HTR-8/SVneo (cell line): ENCODE measurements at regions not wholly inside any gene's neighbourhood (a gene's known extent, or its start where the extent isn't known, plus 50 kb on each side); places are given as distances from the start of the nearest gene placed in this dataset.
"Not testable (repeated sequence)": the region's sequence is repeated elsewhere in the genome, so short reads cannot be mapped to it uniquely, and the experiment has no call there.

Experiments used
- DNase-seq: peaks from one replicate; pipeline ENCODE4 v3.0.0; 2011; ENCODE audit warnings: low spot score, mixed read lengths; ENCODE audit not compliant: insufficient read length
- FAIRE-seq: peaks from 2 replicates; lab custom pipeline; 2011; peaks lifted over from hg19 to GRCh38; lab: Jason Lieb, UNC

DNA sequence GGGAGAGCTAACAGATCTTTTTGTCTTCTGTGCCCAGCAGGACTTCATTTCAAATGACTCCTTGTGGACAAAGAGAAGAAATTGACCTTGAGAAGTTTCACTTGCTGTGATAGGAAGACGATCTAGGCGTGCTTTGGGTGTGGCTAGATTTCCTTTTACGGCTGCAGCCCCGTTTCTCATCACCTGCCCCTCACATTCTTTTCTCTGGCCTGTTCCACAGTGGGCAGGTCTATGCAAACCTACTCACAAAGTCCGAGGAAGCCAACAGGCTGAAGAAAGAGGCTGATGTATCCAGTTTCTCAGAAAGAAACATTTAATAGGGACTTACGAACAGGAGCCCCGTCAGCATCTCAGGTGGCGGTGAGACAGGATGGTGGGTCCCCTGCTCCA is 231.8 kb downstream of the FGF9 start:
- DNase-seq (no peak), FAIRE-seq (no peak)

DNA sequence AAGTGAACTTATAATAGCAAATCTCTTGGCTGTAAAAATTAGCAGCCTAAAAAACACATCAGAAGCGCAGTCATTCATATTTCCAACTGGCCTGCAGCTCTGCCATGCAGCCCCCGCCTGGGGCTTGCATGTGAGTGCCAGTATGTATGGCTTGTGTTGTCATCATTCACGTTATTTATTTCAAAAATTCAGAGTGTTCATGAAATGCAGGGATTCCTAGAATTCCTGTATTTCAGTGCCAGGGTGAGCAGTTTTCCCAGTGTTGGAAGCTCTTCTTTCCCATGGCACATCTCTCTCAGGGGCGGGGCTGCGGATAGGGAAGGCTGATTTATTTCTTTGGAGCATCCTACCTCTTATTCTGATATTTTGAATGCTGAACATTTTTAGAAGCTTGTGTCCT is 234.6 kb downstream of the FGF9 start:
- DNase-seq (no peak), FAIRE-seq (no peak)

DNA sequence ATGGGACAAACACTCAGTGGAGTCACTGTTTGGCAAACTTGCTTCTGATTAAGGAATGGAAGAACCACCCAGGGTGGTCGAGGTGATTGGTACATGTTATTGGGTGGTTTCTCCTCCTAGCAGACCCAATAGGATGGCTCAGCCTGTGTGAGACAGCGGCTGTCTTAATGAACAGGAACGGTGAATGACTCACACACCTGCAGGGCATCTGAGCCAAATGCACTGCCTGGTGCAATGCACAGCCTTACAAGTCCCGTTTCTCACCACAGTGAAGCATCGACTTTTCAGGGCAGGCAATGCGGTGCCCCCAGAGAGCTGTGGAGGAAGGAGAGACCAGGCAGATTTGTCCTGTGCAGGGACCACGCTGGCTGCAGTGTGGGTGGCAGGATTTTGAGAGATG is 238.5 kb downstream of the FGF9 start:
- DNase-seq, result no peak
- FAIRE-seq, result no peak

GRCh38 chr13:21910546-21910945 is 239.7 kb downstream of the FGF9 start:
- DNase-seq, result no peak
- no peak for FAIRE-seq

DNA sequence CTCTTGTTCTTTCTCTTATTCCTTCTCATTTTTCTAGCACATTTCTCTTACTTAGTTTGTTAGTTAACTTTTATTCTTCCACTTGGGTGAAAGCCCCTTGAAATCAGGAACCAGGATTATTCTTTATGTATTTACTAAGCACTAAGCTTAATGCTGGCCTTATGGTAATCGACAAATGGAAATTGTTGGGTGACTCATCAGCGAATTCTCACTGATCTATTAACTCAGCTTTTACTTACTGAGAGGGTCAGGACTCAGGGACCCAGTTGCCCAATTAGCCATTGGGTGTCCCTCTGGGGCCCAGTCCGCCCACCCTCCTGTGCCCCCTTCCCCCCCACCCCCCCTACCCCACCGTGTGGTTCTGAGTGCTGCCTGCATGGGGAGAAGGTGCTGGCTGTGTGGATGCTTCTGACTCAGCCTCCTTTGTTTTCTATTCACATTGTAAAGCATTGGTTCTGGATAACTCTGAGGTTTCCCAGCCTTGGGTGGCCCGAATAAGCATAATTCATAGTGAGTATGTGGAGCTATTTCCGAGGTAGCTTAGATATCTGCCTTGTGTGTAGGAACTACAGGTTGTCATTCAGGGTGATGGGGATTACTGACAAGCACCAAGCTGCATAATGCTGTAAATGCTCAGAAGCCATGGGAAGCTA is 240.9 kb downstream of the FGF9 start:
- FAIRE-seq, result no peak

DNA sequence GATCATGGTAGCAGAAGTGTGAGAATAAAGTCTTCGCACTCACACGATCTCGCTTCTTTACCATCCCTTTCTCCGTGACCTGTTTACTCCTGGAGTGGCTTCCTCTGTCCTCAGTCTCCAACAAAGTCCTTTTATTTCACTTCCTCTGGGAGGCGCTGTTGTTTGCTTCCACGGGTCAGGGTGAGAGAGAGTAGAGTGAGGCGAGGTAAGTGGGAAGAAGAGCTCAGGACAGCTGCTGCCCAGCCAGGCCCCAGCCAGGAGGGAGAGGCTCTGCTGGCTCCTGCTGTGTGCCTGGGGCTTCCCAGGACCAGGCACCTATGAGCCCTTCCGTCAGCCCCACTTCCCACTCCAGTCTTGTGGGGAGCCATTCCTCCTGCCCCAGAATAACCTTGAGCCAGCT is 242.1 kb downstream of the FGF9 start:
- FAIRE-seq (no peak), DNase-seq (no peak)

More for the DNA sequence above, 240.9 kb downstream of the FGF9 start:
- no peak for DNase-seq

GRCh38 chr13:21917086-21918015 is 246.5 kb downstream of the FGF9 start:
- DNase-seq, result no peak
- no peak for FAIRE-seq

- not testable (repeated sequence) for DNase-seq, FAIRE-seq
These were observed 249.9 kb downstream of the FGF9 start for GRCh38 chr13:21920802-21921201.

- DNase-seq, result no peak
- FAIRE-seq, result no peak
These were observed 254.1 kb downstream of the FGF9 start for GRCh38 chr13:21924958-21925357.

DNA sequence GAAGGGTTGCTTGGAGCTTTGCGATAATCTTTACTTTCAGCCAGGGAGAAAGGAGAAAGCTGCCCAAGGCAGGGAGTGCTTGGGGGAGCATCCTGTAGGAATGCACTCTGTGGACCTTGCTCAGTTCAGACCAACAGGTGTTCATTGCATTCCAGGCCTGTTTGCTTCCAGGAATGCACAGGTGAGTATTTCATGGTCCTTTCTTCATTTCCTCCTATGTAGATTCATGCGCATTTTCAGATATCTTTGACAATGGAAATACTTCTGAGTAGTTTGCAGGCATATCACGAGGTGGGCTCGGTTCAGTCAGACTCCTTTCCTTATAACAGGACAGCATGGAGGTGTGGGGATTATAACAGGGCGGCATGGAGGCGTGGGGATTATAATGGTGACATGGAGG is 254.8 kb downstream of the FGF9 start:
- DNase-seq, result no peak
- FAIRE-seq, result no peak

DNA sequence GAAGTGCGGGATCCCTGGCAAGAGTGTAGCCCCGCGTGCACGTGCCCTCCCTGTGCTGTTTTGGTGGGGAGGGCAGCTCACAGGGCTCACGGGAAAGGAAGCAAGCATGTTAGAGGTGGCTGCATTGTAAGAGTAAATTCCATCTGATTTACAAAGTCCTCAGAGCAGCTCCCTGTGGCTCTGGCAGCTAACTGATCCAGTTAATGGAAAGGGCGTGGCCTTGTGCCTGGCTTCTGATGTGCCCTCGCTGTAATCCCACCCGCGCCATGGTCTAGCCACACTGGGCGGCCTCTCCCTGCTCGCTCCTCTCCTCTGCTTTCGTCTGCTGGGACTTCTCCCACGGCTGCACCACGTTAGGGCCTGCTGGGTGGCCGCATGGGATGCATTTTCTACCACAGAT is 258.5 kb downstream of the FGF9 start:
- no peak for FAIRE-seq
- no peak for DNase-seq

DNA sequence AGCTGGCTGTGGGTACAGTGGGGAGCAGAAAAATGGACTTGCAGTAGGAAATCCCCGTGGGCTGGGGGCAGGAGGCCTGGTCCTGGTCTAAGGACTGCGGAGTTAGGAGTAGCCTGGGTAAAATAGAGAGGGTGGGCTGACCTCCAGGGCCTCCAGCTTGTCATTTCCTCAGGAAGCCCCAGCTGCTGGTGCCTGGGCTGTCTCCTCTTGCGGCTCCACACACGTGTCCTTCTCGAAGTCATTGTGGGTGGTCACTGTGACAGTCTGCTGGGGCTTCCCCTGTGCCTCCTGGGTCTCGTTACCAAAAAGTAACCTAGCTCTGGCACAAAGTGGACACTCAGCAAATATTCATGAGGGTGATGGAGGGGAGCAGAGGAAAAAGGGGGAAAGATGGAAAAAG is 259.7 kb downstream of the FGF9 start:
- DNase-seq (no peak), FAIRE-seq (no peak)

GRCh38 chr13:21932578-21932977 is 261.7 kb downstream of the FGF9 start:
- DNase-seq, result no peak
- no peak for FAIRE-seq

- FAIRE-seq (no peak), DNase-seq (no peak)
These were observed 262.1 kb downstream of the FGF9 start for GRCh38 chr13:21932996-21933395.

GRCh38 chr13:21934284-21934683 is 263.4 kb downstream of the FGF9 start:
- DNase-seq (no peak), FAIRE-seq (no peak)

DNA sequence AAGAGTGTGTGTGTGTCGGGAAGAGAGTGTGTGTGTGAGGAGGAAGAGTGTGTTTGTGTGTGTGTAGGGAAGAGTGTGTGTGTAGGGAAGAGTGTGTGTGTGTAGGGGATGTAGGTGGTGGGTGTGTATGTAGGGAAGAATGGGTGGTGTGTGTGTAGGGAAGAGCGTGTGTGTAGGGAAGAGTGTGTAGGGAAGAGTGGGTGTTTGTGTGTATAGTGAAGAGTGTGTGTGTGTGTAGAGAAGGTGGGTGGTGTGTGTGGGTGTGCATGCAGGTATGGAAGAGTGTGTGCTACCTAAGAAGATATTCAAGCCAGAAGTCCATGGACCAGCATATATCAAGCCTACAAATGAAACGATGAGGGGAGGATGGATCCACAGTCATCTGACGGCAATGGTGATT is 265.8 kb downstream of the FGF9 start:
- DNase-seq (no peak), FAIRE-seq (no peak)

DNA sequence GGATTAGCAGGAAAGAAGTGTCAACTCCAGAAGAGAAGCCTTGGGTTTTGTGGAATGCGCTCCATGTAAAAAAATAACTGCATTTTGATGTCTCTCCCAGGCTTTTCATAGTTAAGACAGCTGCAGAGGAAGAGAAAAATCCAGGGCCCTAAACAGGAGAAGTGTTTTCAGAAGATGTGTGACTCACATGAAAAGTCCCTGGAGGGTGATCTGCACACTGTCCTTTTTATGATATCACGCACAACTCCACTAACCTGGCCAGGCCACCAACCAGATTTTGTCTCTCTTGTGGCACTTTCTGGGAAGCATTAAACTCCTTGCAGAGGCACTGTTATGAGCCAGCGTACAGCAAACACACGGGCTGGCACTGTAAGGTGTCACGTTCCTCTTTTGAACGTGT is 267.3 kb downstream of the FGF9 start:
- no peak for DNase-seq
- no peak for FAIRE-seq

GRCh38 chr13:21938636-21939035 is 267.8 kb downstream of the FGF9 start:
- DNase-seq (no peak), FAIRE-seq (no peak)

DNA sequence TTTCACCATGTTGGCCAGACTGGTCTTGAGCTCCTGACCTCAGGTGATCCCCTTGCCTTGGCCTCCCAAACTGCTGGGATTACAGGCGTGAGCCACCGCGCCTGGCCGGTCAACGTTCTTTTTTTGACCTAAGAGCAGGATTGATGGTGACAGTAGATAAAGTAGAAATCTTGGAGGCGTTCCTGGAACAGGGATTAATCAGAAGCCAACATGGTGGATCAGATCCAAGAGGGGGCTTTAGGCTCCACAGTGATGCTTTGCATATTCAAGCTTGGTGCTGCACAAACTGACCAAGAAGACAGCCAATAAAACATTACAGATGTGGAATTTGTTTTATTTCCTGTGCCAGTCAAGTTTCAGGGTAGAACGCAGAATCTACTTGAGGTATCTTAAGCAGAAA is 271.2 kb downstream of the FGF9 start:
- FAIRE-seq (no peak), DNase-seq (no peak)

GRCh38 chr13:21944610-21945009 is 273.7 kb downstream of the FGF9 start:
- DNase-seq (no peak), FAIRE-seq (no peak)

- no peak for DNase-seq
- no peak for FAIRE-seq
These were observed 274.3 kb downstream of the FGF9 start for GRCh38 chr13:21945195-21945594.

GRCh38 chr13:21946964-21947363 is 276.1 kb downstream of the FGF9 start:
- DNase-seq (no peak), FAIRE-seq (no peak)
